Osteocyte (in vitro differentiated cells): ENCODE measurements at regions not wholly inside any gene's neighbourhood (a gene's known extent, or its start where the extent isn't known, plus 50 kb on each side); places are given as distances from the start of the nearest gene placed in this dataset.

Experiments used
- DNase-seq: peaks from one replicate; pipeline ENCODE4 v3.0.0; 2021; ENCODE audit warnings: mixed read lengths; ENCODE audit not compliant: unreplicated experiment; ENCODE audit errors: extremely low spot score
- H3K27ac Mint-ChIP-seq: one replicate; pipeline ENCODE4 v1.8.0; 2021; ENCODE audit warnings: mild to moderate bottlenecking, mixed read lengths; ENCODE audit not compliant: unreplicated experiment
- H3K27me3 Mint-ChIP-seq: one replicate; pipeline ENCODE4 v1.8.0; 2021; ENCODE audit warnings: mixed read lengths; ENCODE audit not compliant: unreplicated experiment
- H3K36me3 Mint-ChIP-seq: one replicate; pipeline ENCODE4 v1.8.0; 2021; ENCODE audit warnings: mixed read lengths; ENCODE audit not compliant: unreplicated experiment
- H3K4me1 Mint-ChIP-seq: one replicate; pipeline ENCODE4 v1.8.0; 2021; ENCODE audit warnings: mixed read lengths; ENCODE audit not compliant: unreplicated experiment
- H3K4me3 Mint-ChIP-seq: one replicate; pipeline ENCODE4 v1.8.0; 2021; ENCODE audit warnings: mild to moderate bottlenecking, moderate library complexity, mixed read lengths; ENCODE audit not compliant: unreplicated experiment
- H3K9me3 Mint-ChIP-seq: one replicate; pipeline ENCODE4 v1.8.0; 2021; ENCODE audit warnings: mixed read lengths; ENCODE audit not compliant: unreplicated experiment
- CTCF ChIP-seq: fragments of 200-600 bp; sonication (generic); IDR thresholded peaks from 2 replicates; pipeline ENCODE4 v1.5.0; 2021; ENCODE audit warnings: antibody characterized with exemption, mild to moderate bottlenecking, moderate library complexity

DNA sequence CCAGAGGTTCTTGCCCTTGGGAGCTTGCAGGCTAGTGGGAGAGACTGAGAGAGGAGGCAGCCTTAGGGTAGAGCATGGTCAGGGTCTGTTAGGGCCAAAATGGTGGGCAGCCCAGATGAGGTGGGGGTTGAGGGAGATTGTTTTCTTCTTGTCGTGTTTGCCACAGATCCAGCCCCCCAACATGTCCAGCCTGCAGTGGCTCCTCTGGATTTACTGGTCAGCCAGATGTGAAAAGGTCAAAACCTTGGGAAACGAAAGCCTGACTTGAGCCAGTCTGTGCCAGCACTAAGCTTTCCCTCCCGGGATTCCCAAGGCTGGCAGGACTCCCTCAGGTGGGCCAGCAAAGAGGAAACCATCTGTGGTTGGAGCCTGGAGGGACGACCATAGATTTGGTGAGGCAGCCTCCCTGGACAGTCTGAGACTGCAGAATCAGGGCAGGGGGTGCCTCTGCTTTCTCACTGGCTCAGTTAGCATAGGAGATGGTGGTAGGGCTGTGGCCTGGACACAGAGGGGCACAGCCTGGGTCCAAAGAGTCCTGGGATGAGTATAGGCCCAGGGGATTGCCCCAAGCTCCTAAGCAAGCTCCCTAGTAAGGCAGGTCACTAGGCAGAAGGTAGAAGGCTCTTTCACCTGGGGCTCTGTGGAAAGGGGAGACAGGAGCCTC is 51.2 kb upstream of the PRR23C start:
- Mint-ChIP-seq H3K4me3 (no peak overlapping the region), H3K4me1 (no peaks in the 10 kb centered on the region), H3K27ac (no peak overlapping the region), H3K9me3 (peaks cover 8% of the 10 kb centered on the region), H3K27me3 (peaks cover 28% of the 10 kb centered on the region), H3K36me3 (no peaks in the 10 kb centered on the region)
- TF ChIP-seq CTCF, result no peak
- no peak for DNase-seq

- peaks cover 8% of the 10 kb centered on the region for H3K9me3 Mint-ChIP-seq
- no peak overlapping the region for H3K27ac Mint-ChIP-seq
- no peaks in the 10 kb centered on the region for H3K36me3 Mint-ChIP-seq
- H3K4me3 Mint-ChIP-seq, result no peak overlapping the region
- H3K4me1 Mint-ChIP-seq, result no peaks in the 10 kb centered on the region
- TF ChIP-seq CTCF, result no peak
- peaks cover 27% of the 10 kb centered on the region for H3K27me3 Mint-ChIP-seq
- DNase-seq, result no peak
Observed at GRCh38 chr3:139096670-139097069, 52.0 kb upstream of the PRR23C start.

- Mint-ChIP-seq H3K4me1 (no peaks in the 10 kb centered on the region), H3K4me3 (no peak overlapping the region), H3K36me3 (no peaks in the 10 kb centered on the region), H3K27ac (no peak overlapping the region), H3K27me3 (peaks cover 21% of the 10 kb centered on the region), H3K9me3 (no peaks in the 10 kb centered on the region)
- no peak for TF ChIP-seq CTCF
- DNase-seq, result no peak
Observed at GRCh38 chr3:139098391-139098790, 53.7 kb upstream of the PRR23C start.

GRCh38 chr3:139099968-139100817 is 55.5 kb upstream of the PRR23C start:
- TF ChIP-seq CTCF, result no peak
- H3K27me3 Mint-ChIP-seq, result peaks cover 21% of the 10 kb centered on the region
- H3K4me1 Mint-ChIP-seq, result no peaks in the 10 kb centered on the region
- no peak overlapping the region for H3K27ac Mint-ChIP-seq
- DNase-seq, result no peak
- H3K4me3 Mint-ChIP-seq, result no peak overlapping the region
- no peaks in the 10 kb centered on the region for H3K9me3 Mint-ChIP-seq
- no peaks in the 10 kb centered on the region for H3K36me3 Mint-ChIP-seq

GRCh38 chr3:139100821-139101220 is 56.1 kb upstream of the PRR23C start:
- no peak overlapping the region for H3K27ac Mint-ChIP-seq
- H3K36me3 Mint-ChIP-seq, result no peaks in the 10 kb centered on the region
- no peak overlapping the region for H3K4me3 Mint-ChIP-seq
- H3K27me3 Mint-ChIP-seq, result peaks cover 25% of the 10 kb centered on the region
- no peaks in the 10 kb centered on the region for H3K9me3 Mint-ChIP-seq
- no peaks in the 10 kb centered on the region for H3K4me1 Mint-ChIP-seq
- no peak for DNase-seq
- no peak for TF ChIP-seq CTCF
